ENCODE measurements at regions not wholly inside any gene's neighbourhood (a gene's known extent, or its start where the extent isn't known, plus 50 kb on each side); places are given as distances from the start of the nearest gene placed in this dataset.
"Not testable (repeated sequence)": the region's sequence is repeated elsewhere in the genome, so short reads cannot be mapped to it uniquely, and the experiment has no call there.

GRCh38 chr4:169934794-169935429 lies 91.3 kb downstream of the MFAP3L start:
- DNase-seq (ENCODE audit: low spot score), result no peak

- DNase-seq (ENCODE audit: low spot score), result no peak
Observed at GRCh38 chr4:169933531-169933930, 92.7 kb downstream of the MFAP3L start.

GRCh38 chr4:169931964-169932363 lies 94.2 kb downstream of the MFAP3L start:
- no peak for DNase-seq (ENCODE audit: low spot score)

GRCh38 chr4:169930755-169931154 lies 95.4 kb downstream of the MFAP3L start:
- not testable (repeated sequence) for DNase-seq (ENCODE audit: low spot score)

GRCh38 chr4:169927280-169927679 lies 98.9 kb downstream of the MFAP3L start:
- no peak for DNase-seq (ENCODE audit: low spot score)

- no peak for DNase-seq (ENCODE audit: low spot score)
Observed at GRCh38 chr4:169925678-169926077, 100.5 kb downstream of the MFAP3L start.

- no peak for DNase-seq (ENCODE audit: low spot score)
Observed at GRCh38 chr4:169922632-169923276, 103.4 kb downstream of the MFAP3L start.

GRCh38 chr4:169921732-169922131 lies 104.5 kb downstream of the MFAP3L start:
- no peak for DNase-seq (ENCODE audit: low spot score)

GRCh38 chr4:169921237-169921636 lies 105.0 kb downstream of the MFAP3L start:
- DNase-seq (ENCODE audit: low spot score), result no peak

GRCh38 chr4:169919194-169920124 lies 106.7 kb downstream of the MFAP3L start:
- DNase-seq (ENCODE audit: low spot score), result not testable (repeated sequence)

GRCh38 chr4:169915545-169915944 lies 110.7 kb downstream of the MFAP3L start:
- DNase-seq (ENCODE audit: low spot score), result no peak

- DNase-seq (ENCODE audit: low spot score), result no peak
Observed at GRCh38 chr4:169914866-169915265, 111.3 kb downstream of the MFAP3L start.

GRCh38 chr4:169912996-169913395 lies 113.2 kb downstream of the MFAP3L start:
- DNase-seq (ENCODE audit: low spot score), result no peak

GRCh38 chr4:169909897-169910296 lies 116.3 kb downstream of the MFAP3L start:
- DNase-seq (ENCODE audit: low spot score), result no peak

- no peak for DNase-seq (ENCODE audit: low spot score)
Observed at GRCh38 chr4:169909479-169909878, 116.7 kb downstream of the MFAP3L start.

- no peak for DNase-seq (ENCODE audit: low spot score)
Observed at GRCh38 chr4:169907705-169908104, 118.5 kb downstream of the MFAP3L start.

GRCh38 chr4:169906821-169907220 lies 119.4 kb downstream of the MFAP3L start:
- no peak for DNase-seq (ENCODE audit: low spot score)

- DNase-seq (ENCODE audit: low spot score), result no peak
Observed at GRCh38 chr4:169906104-169906503, 120.1 kb downstream of the MFAP3L start.

GRCh38 chr4:169902658-169903345 lies 123.4 kb downstream of the MFAP3L start:
- DNase-seq (ENCODE audit: low spot score), result no peak

- DNase-seq (ENCODE audit: low spot score), result no peak
Observed at GRCh38 chr4:169900241-169900845, 125.9 kb downstream of the MFAP3L start.

GRCh38 chr4:169899295-169899694 lies 126.9 kb downstream of the MFAP3L start:
- no peak for DNase-seq (ENCODE audit: low spot score)

- DNase-seq (ENCODE audit: low spot score), result no peak
Observed at GRCh38 chr4:169898095-169898494, 128.1 kb downstream of the MFAP3L start.

Data from ecto neural progenitor cell (in vitro differentiated cells).